Suprapubic skin (tissue), 4 donors: ENCODE measurements at regions not wholly inside any gene's neighbourhood (a gene's known extent, or its start where the extent isn't known, plus 50 kb on each side); places are given as distances from the start of the nearest gene placed in this dataset.

Experiments
- DNase-seq, 2 donors: peaks; one replicate each; pipeline ENCODE4 v3.0.0-alpha.2; 2019; ENCODE audit warnings: low spot score in 2 of 2
- H3K27ac ChIP-seq: fragments of 200-600 bp; sonication (generic); one replicate; pipeline ENCODE4 v1.5.1; 2019
- H3K27me3 ChIP-seq: fragments of 200-600 bp; sonication (generic); one replicate; pipeline ENCODE4 v1.5.1; 2019
- H3K36me3 ChIP-seq: fragments of 200-600 bp; sonication (generic); one replicate; pipeline ENCODE4 v1.5.1; 2019
- H3K4me1 ChIP-seq: fragments of 200-600 bp; sonication (generic); one replicate; pipeline ENCODE4 v1.5.1; 2019
- H3K4me3 ChIP-seq: fragments of 200-600 bp; sonication (generic); one replicate; pipeline ENCODE4 v1.5.1; 2019; ENCODE audit warnings: mild to moderate bottlenecking
- H3K9me3 ChIP-seq: fragments of 200-600 bp; sonication (generic); one replicate; pipeline ENCODE4 v1.5.1; 2019
- EP300 ChIP-seq: sonication (generic); formaldehyde crosslinking; IDR thresholded peaks from one replicate; pipeline ENCODE4 v1.6.1; 2017; ENCODE audit warnings: antibody characterized with exemption
- POLR2A ChIP-seq, 2 donors: fragments of 450-650 bp; IDR thresholded peaks; one replicate each; pipeline ENCODE4 v1.6.1; 2017; ENCODE audit warnings: antibody characterized with exemption in 2 of 2, mild to moderate bottlenecking in 2 of 2, moderate library complexity in 2 of 2
- POLR2AphosphoS5 ChIP-seq, 3 donors: sonication (generic); formaldehyde crosslinking; IDR thresholded peaks; one replicate each; pipeline ENCODE4 v1.6.1; 2017; ENCODE audit warnings: antibody characterized with exemption in 3 of 3
- WGBS: methylation state at CpG from one replicate; pipeline ENCODE4 v1.1.5; 2018; 5-methylcytosine and 5-hydroxymethylcytosine counted together
- TF ChIP-seq, protein P1 (sequence below), 2 donors: fragments of 200-600 bp in 1 of 2; fragments of 450-650 bp in 1 of 2; sonication (generic) in 1 of 2; IDR thresholded peaks; one replicate each; pipeline ENCODE4 v1.5.1; 2016 to 2019; ENCODE audit warnings: antibody characterized with exemption in 2 of 2, mild to moderate bottlenecking in 1 of 2, moderate library complexity in 1 of 2

DNA sequence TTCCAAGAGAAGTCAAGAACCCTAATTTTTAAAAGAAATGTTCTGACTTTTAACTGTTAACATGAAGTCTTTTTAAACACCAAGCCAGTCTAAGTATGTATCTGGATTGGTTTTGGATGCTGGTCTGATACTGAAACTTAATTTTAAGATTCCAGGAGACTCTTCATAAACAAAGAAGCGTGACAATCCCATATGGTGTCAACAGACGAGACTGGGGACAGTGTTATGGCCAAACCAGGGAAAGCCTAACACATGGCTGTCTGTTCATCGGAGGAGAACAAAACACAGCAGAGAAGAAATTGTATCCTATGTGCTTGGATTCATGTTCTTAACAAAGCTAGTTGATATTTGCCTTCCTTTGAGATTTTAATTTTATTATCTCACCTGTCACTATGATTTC is 80.5 kb upstream of the UPP2 start:
- 93% methylated on average over 3 of the region's 3 CpGs for WGBS
- no peak overlapping the region for H3K4me3 ChIP-seq
- H3K9me3 ChIP-seq: no peaks in the 10 kb centered on the region
- no peak for DNase-seq
- TF ChIP-seq POLR2A (IDR thresholded peaks at IDR 0.05) (no peak), EP300 (no peak), POLR2AphosphoS5 (IDR thresholded peaks at IDR 0.05) (no peak)
- TF ChIP-seq, protein P1, sequence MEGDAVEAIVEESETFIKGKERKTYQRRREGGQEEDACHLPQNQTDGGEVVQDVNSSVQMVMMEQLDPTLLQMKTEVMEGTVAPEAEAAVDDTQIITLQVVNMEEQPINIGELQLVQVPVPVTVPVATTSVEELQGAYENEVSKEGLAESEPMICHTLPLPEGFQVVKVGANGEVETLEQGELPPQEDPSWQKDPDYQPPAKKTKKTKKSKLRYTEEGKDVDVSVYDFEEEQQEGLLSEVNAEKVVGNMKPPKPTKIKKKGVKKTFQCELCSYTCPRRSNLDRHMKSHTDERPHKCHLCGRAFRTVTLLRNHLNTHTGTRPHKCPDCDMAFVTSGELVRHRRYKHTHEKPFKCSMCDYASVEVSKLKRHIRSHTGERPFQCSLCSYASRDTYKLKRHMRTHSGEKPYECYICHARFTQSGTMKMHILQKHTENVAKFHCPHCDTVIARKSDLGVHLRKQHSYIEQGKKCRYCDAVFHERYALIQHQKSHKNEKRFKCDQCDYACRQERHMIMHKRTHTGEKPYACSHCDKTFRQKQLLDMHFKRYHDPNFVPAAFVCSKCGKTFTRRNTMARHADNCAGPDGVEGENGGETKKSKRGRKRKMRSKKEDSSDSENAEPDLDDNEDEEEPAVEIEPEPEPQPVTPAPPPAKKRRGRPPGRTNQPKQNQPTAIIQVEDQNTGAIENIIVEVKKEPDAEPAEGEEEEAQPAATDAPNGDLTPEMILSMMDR (IDR thresholded peaks at IDR 0.05): no peak
- no peaks in the 10 kb centered on the region for H3K36me3 ChIP-seq
- no peaks in the 10 kb centered on the region for H3K27me3 ChIP-seq
- no peaks in the 10 kb centered on the region for H3K4me1 ChIP-seq
- H3K27ac ChIP-seq: no peak overlapping the region

DNA sequence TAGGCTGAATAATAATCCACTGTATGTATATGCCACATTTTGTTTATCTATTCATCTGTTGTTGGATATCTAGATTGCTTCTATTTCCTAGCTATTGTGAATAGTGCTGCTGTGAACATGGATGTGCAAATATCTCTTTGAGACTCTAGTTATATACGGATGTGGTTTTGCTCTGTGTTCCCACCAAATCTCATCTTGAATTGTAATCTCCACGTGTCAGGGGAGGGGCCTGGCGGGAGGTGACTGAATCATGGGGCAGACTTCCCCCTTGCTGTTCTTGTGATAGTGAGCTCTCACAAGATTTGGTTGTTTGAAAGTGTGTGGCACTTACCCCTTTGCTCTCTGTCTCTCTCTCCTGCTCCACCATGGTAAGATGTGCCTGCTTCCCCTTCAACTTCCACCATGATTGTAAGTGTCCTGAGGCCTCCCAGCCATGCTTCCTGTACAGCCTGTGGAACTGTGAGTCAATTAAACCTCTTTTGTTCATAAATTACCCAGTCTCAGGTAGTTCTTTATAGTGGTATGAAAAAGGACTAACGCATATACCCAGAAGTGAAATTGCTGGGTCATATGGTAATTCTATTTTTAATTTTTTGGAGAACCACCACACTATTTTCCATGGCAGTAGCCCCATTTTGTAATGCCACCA is 86.1 kb upstream of the UPP2 start:
- 78% methylated on average over 4 of the region's 4 CpGs for WGBS
- Histone ChIP-seq H3K9me3 (no peaks in the 10 kb centered on the region), H3K27me3 (no peaks in the 10 kb centered on the region), H3K36me3 (no peaks in the 10 kb centered on the region), H3K4me3 (no peak overlapping the region), H3K27ac (no peak overlapping the region), H3K4me1 (peaks cover 3% of the 10 kb centered on the region)
- TF ChIP-seq POLR2A (IDR thresholded peaks at IDR 0.05) (no peak), EP300 (no peak), POLR2AphosphoS5 (IDR thresholded peaks at IDR 0.05) (no peak)
- TF ChIP-seq, protein P1 (IDR thresholded peaks at IDR 0.05): no peak
- no peak for DNase-seq

DNA sequence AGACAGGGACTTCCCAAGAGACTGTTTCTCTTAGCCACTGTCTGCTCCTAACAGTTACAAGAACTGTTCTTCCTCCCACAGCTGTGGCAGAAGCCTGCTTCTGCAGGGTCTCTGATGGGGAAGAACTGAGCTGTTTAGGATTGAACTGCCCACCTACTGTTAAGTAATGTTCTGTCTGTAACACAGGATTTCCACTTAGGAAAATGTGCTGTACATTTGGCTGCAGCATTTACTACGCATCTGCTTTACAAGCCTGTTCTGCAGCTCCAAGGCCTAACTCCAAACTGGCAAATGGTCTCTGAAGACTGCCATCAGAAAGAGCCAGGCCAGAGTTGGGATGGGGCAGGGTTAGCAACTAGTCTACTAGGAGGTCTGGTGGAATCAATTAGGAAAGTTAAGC is 87.8 kb upstream of the UPP2 start:
- no peak for DNase-seq
- Histone ChIP-seq H3K27ac (no peak overlapping the region), H3K4me3 (no peak overlapping the region), H3K9me3 (no peaks in the 10 kb centered on the region), H3K36me3 (no peaks in the 10 kb centered on the region), H3K4me1 (peaks cover 3% of the 10 kb centered on the region), H3K27me3 (no peaks in the 10 kb centered on the region)
- no peak for TF ChIP-seq POLR2A (IDR thresholded peaks at IDR 0.05)
- TF ChIP-seq EP300: no peak
- TF ChIP-seq POLR2AphosphoS5 (IDR thresholded peaks at IDR 0.05): no peak
- TF ChIP-seq, protein P1 (IDR thresholded peaks at IDR 0.05): no peak
- 71% methylated on average over 1 of the region's 1 CpG for WGBS

DNA sequence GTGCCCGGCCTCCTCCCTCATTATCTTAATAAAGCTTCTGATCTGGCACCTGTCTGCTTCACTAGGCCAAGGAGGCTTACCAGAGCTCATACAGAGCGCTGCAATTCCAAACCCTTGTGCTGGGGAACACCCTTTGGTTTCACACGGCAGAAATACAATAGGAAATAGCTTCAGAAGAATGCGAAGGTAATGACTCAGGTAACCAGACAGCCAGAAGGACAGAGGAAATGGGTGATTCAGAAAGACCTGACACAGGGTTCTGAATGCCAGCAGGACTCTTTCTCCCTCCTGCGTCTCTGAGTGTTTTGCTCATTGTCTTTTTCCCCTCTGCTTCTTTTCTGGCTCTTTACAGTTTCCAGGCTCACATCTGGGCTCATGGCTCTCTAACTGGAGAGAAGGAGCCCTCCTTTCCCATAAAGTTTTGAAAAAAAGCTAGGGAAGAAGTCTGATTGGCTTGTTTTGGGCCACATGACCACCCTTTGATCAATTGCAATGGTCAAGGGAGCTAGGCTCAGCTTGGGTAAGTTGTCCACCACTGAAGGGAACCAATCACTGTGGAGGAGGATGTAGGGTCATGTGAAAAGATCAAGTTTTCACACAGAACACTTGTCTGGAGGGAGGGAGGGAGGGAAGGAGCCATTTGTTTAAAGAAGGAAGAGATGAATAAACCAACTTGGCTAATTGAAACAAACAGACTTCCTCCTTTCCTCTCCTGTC is 90.5 kb upstream of the UPP2 start:
- TF ChIP-seq, protein P1 (IDR thresholded peaks at IDR 0.05): no peak
- TF ChIP-seq POLR2A (IDR thresholded peaks at IDR 0.05) (no peak), EP300 (no peak), POLR2AphosphoS5 (IDR thresholded peaks at IDR 0.05) (no peak)
- Histone ChIP-seq H3K27me3 (no peaks in the 10 kb centered on the region), H3K9me3 (no peaks in the 10 kb centered on the region), H3K27ac (no peak overlapping the region), H3K4me3 (no peak overlapping the region), H3K36me3 (no peaks in the 10 kb centered on the region), H3K4me1 (peaks cover 3% of the 10 kb centered on the region)
- DNase-seq: no peak
- WGBS: 83% methylated on average over 5 of the region's 5 CpGs

DNA sequence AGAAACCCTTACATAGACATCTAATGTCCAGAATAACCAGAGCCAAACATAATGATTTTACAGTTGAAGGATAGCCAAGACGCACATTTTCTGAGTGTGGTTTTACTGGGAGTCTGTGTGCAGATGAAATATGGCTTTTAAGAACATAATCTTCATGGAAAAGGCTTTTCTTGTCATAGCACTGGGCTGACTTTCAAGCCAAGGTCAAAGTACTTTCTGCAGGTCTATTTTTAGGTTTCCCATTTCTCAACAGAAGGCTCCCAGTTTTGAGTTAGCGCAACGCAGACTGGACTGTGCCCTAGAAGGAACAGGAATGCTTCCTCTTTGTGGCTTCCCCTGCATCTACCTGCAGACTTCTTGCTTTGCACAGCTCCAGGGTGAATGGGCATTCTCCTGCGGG is 92.3 kb upstream of the UPP2 start:
- DNase-seq: no peak
- WGBS: 81% methylated on average over 4 of the region's 4 CpGs
- Histone ChIP-seq H3K27ac (no peak overlapping the region), H3K27me3 (no peaks in the 10 kb centered on the region), H3K4me3 (no peak overlapping the region), H3K9me3 (no peaks in the 10 kb centered on the region), H3K36me3 (no peaks in the 10 kb centered on the region), H3K4me1 (peaks cover 3% of the 10 kb centered on the region)
- TF ChIP-seq POLR2A (IDR thresholded peaks at IDR 0.05) (no peak), POLR2AphosphoS5 (IDR thresholded peaks at IDR 0.05) (no peak), EP300 (no peak)
- TF ChIP-seq, protein P1 (IDR thresholded peaks at IDR 0.05): no peak
